GM21723 (cell line): ENCODE measurements at regions not wholly inside any gene's neighbourhood (a gene's known extent, or its start where the extent isn't known, plus 50 kb on each side); places are given as distances from the start of the nearest gene placed in this dataset.

Experiments
- ATAC-seq: cut with Tn5 transposase; IDR thresholded peaks from one replicate; pipeline ENCODE4 v1.9.1; 2021; ENCODE audit warnings: mild to moderate bottlenecking, moderate library complexity; ENCODE audit not compliant: unreplicated experiment

DNA sequence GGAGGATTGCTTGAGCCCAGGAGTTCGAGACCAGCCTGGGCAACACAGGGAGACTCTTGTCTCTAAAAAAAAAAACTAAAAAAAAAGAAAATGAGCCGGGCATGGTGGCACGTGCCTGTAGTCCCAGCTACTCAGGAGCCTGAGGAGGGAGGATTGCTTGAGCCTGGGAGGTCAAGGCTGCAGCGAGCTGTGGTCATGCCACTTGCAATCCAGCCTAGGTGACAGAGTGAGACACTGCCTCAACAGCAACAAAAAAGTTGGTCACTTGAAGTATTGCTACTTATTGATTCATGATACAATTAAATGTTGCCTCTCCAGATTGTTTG, 57.9 kb upstream of the CXADR start:
- no peak for ATAC-seq

DNA sequence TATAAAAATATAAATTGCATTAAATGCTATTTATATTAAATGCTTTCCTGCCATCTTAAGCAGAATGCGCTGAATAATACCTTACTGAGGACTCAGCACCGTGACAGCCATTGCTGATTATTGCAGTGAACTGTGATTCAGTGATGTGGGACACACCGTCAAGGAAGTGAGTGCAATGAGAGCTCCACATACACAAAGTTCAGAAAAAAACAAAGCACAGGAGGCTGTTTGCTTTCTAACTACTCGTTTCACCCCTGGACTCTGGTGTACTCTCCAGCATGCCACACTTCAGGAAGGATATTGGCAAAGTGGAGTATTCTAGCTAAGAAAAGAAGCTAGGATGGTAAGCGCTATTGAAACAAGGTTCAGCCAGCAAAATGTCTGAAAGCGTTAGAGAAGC, 57.4 kb upstream of the CXADR start:
- no peak for ATAC-seq

DNA sequence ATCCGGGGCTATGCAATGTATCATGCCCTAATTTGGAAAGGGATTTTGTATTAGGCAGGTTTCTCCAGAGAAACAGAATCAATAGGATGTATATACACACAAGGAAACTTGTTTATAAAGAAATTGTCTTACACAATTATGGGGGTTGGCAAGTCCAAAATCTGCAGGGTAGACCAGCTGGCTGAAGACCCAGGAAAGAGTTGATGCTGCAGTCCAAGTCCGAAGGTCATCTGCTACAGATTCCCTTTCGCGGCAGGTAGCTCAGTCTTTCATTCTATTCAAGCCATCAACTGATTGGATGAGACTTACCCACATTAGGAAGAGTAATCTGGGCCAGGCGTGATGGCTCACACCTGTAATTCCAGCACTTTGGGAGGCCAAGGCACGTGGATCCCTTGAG, 54.6 kb upstream of the CXADR start:
- ATAC-seq, result no peak

DNA sequence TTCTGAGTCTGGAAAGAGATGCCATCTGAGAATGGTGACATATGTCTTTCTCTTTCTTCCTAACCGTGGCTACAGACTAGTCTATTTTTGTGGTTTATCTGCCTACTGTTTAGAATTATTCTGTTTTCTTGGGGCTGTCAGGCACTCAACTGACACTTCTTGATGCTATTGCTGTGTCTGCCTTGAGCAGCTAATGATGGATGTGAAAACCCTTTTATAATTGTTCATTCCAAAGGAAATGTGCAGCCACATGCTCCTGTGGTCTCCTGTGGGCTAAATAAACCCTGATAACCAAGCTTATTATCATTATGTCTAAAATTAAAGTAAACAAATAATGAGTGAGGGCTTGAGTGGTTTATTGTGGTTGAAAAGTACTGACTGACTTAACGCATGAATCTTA, 52.7 kb upstream of the CXADR start:
- no peak for ATAC-seq

DNA sequence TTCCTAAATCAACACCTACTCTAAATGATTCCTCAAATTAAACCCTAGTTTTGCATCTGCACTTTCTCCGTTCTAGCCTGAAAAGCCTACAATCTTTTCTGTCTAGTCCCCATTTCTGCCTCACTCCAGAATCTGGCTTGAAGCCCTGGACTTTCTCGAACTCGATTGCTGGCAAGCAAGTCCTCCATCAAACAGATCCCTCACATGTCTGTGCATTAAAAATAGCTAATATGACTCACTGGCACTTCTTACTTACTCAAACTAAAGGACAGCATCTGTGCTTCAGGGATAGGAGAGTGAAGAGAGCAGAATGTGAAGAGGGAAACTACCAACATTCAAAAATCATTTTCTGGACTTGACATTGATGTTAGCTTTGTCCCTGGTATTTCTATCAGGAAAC, 51.8 kb upstream of the CXADR start:
- no peak for ATAC-seq

DNA sequence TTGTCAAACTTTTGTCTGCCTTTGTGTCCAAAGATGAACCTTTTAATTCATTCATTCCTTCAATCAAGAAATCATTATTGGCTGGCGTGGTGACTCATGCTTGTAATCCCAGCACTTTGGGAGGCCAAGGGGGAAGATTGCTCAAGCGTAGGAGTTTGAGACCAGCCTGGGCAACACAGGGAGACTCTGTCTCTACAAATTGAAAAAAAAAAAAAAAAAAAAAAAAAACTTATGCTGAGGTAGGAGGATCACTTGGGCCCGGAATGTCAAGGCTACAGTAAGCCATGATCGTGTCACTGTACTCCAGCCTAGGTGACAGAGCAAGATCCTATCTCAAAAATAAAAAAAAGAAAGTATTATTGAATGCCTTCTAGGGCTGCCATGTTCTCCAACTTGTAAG, 51.3 kb upstream of the CXADR start:
- no peak for ATAC-seq

DNA sequence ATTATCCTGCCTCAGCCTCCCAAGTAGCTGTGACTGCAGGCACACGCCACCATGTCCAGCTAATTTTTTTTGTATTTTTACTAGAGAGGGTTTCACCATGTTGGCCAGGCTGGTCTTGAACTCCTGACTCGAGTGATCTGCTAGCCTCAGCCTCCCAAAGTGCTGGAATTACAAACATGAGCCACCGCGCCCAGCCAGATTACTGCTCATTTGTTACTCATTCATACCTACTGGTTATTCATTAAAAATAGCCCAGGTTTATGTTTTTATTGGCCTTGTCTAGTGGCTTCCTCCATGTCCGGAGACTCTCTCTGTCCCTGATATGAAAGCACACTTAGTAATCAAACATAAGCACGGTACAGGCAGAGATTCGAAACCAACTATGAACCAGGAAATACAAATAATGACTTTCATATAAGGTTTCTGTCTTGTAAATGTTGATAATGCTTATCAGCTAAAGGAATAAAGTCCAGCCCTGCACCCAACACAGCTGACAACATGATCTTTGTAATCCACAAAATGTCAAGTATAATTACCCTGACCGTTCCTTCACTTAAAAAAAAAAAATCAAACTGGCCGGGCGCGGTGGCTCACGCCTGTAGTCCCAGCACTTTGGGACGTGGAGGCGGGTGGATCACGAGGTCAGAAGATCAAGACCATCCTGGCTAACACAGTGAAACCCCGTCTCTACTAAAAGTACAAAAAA, 50.4 kb upstream of the CXADR start:
- no peak for ATAC-seq
